Prostate gland (tissue), 2 donors: ENCODE measurements at regions not wholly inside any gene's neighbourhood (a gene's known extent, or its start where the extent isn't known, plus 50 kb on each side); places are given as distances from the start of the nearest gene placed in this dataset.

ENCODE experiments used
- POLR2AphosphoS5 ChIP-seq: sonication (generic); formaldehyde crosslinking; IDR thresholded peaks from one replicate; pipeline ENCODE4 v1.6.1; 2017; ENCODE audit warnings: antibody characterized with exemption
- TF ChIP-seq, protein P1 (sequence below), 4 experiments: fragments of 200-600 bp in 2 of 4; fragments of 450-650 bp in 2 of 4; sonication (generic) in 2 of 4; IDR thresholded peaks; 1 replicate in 3 of 4; 2 replicates in 1 of 4; pipeline ENCODE4 v1.5.1; 2016 to 2019; ENCODE audit warnings: antibody characterized with exemption in 4 of 4, mild to moderate bottlenecking in 2 of 4, moderate library complexity in 2 of 4

DNA sequence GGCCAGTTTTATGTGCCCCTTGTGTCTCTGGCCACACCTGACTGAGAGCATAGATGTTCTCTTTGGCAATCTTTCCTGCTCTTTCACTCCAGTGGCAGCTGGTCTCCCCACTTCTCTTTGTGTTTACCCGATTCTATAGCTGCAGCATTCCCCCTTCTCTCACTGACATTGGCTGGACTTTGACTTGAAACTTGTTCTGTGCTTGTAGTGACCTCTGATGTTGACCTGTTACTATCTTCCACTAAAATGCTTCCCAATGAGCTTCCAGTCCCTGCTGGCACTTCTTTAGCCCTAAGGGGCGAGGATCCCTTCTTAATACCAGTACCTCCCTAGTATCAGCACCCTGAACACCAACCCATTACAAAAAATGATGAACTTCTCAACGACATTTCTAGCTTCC lies 653.3 kb downstream of the LTN1 start:
- TF ChIP-seq, protein P1, sequence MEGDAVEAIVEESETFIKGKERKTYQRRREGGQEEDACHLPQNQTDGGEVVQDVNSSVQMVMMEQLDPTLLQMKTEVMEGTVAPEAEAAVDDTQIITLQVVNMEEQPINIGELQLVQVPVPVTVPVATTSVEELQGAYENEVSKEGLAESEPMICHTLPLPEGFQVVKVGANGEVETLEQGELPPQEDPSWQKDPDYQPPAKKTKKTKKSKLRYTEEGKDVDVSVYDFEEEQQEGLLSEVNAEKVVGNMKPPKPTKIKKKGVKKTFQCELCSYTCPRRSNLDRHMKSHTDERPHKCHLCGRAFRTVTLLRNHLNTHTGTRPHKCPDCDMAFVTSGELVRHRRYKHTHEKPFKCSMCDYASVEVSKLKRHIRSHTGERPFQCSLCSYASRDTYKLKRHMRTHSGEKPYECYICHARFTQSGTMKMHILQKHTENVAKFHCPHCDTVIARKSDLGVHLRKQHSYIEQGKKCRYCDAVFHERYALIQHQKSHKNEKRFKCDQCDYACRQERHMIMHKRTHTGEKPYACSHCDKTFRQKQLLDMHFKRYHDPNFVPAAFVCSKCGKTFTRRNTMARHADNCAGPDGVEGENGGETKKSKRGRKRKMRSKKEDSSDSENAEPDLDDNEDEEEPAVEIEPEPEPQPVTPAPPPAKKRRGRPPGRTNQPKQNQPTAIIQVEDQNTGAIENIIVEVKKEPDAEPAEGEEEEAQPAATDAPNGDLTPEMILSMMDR (IDR thresholded peaks at IDR 0.05) = no peak
- TF ChIP-seq POLR2AphosphoS5 = no peak
